PC-3 (cell line): ENCODE measurements at regions not wholly inside any gene's neighbourhood (a gene's known extent, or its start where the extent isn't known, plus 50 kb on each side); places are given as distances from the start of the nearest gene placed in this dataset.

Experiments
- CTCF ChIP-seq: fragments of 300-600 bp; sonication (generic); conservative IDR thresholded peaks from 2 replicates; pipeline ENCODE4 v1.5.1; 2017; ENCODE audit warnings: antibody characterized with exemption, low read depth, mild to moderate bottlenecking, low read length
- EZH2 ChIP-seq: fragments of 300-600 bp; sonication (generic); IDR thresholded peaks from one replicate; pipeline ENCODE4 v1.6.1; 2017; ENCODE audit warnings: antibody characterized with exemption, mild to moderate bottlenecking, low read length; ENCODE audit not compliant: unreplicated experiment
- EZH2phosphoT487 ChIP-seq: fragments of 300-600 bp; sonication (generic); IDR thresholded peaks from 2 replicates; pipeline ENCODE4 v1.6.1; 2018; ENCODE audit warnings: mild to moderate bottlenecking, antibody characterized with exemption, low read length, borderline replicate concordance

GRCh38 chr6:77263003-77263402 is 200.3 kb downstream of the HTR1B start:
- no peak for TF ChIP-seq CTCF
- TF ChIP-seq EZH2 = no peak
- no peak for TF ChIP-seq EZH2phosphoT487
